ENCODE measurements at regions not wholly inside any gene's neighbourhood (a gene's known extent, or its start where the extent isn't known, plus 50 kb on each side); places are given as distances from the start of the nearest gene placed in this dataset.
"Not testable (repeated sequence)": the region's sequence is repeated elsewhere in the genome, so short reads cannot be mapped to it uniquely, and the experiment has no call there.

- DNase-seq (ENCODE audit: low spot score in 2 of 2), result no peak
Measured at GRCh38 chr9:96065482-96066251, 190.2 kb downstream of the ERCC6L2 start.

GRCh38 chr9:96064826-96065481 is 189.5 kb downstream of the ERCC6L2 start:
- DNase-seq (ENCODE audit: low spot score in 2 of 2) (no peak), ATAC-seq (no peak)
- Mint-ChIP-seq H3K27ac (no peak overlapping the region), H3K36me3 (no peaks in the 10 kb centered on the region), H3K9me3 (no peaks in the 10 kb centered on the region)

More at GRCh38 chr9:96065482-96066251, 190.2 kb downstream of the ERCC6L2 start:
- no peaks in the 10 kb centered on the region for H3K36me3 Mint-ChIP-seq
- H3K9me3 Mint-ChIP-seq, result no peaks in the 10 kb centered on the region
- H3K27ac Mint-ChIP-seq, result no peak overlapping the region
- ATAC-seq, result no peak

DNA sequence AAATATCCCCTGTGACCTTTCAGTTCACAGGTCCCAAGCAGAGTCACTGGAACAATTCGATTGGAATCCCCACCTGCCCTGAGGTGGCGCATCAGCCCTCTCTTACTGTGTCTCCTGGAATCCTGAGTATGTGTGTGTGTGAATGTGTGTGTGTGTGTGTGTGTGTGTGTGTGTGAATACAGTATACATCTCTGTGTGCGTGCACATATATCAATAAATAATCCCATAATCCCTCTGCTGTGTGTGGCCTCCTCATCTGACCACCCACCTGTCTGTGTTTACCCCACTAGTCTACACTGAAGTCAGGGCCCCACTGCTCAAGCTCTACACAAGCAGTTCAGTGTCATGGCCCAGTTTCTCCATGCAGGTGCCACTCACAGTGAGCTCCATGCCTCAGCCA is 187.4 kb downstream of the ERCC6L2 start:
- peaks cover 0 to 6% of the 10 kb centered on the region in 2 donors for H3K36me3 Mint-ChIP-seq
- H3K27ac Mint-ChIP-seq, result no peak overlapping the region
- no peak for DNase-seq (ENCODE audit: low spot score in 2 of 2)
- no peak for ATAC-seq
- peaks cover 0 to 5% of the 10 kb centered on the region in 2 donors for H3K9me3 Mint-ChIP-seq

- no peak for ATAC-seq
- Mint-ChIP-seq H3K36me3 (peaks cover 0 to 11% of the 10 kb centered on the region in 2 donors), H3K27ac (no peak overlapping the region), H3K9me3 (peaks cover 0 to 9% of the 10 kb centered on the region in 2 donors)
- DNase-seq (ENCODE audit: low spot score in 2 of 2), result no peak
Measured at GRCh38 chr9:96062031-96062430, 186.5 kb downstream of the ERCC6L2 start.

DNA sequence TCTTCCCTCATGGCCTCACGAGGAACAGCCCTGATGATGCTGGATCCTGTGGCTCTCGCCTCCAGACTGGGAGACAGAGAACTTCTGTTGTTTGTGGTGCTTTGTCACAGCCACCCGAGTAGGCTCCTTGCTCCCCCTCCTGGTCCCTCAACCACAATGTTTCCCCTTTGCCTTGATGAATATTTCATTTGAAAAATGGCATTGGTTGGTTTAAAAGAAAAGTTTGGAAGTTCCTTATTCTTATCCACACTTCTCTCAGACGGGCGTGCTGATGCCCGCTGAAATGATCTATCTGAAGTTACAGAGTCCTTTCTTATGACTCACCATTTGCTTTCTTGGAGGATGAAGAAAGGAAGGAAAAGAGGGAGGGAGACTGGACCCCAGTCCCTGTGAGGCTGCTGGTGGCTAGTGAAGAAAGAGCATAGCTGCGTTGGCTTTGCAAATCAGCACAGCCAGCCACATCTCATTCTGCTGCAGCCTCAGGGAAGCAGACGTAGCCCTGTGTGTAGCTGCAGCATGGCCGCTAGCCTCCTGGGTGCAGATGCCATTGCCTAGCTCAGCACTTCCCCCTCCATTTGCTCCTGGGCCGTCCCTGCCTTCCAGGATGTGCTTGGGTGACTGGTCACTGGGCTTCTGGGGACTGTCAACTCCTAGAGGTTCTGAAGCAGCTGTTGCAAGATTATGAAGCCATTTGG is 185.9 kb downstream of the ERCC6L2 start:
- peaks cover 0 to 11% of the 10 kb centered on the region in 2 donors for H3K36me3 Mint-ChIP-seq
- peak; percentile 55 to 71 for ATAC-seq
- no peak for DNase-seq (ENCODE audit: low spot score in 2 of 2)
- H3K27ac Mint-ChIP-seq, result no peak overlapping the region
- peaks cover 0 to 9% of the 10 kb centered on the region in 2 donors for H3K9me3 Mint-ChIP-seq

GRCh38 chr9:96058218-96058617 is 182.7 kb downstream of the ERCC6L2 start:
- Mint-ChIP-seq H3K27ac (no peak overlapping the region), H3K36me3 (peaks cover 4 to 11% of the 10 kb centered on the region in 2 donors), H3K9me3 (peaks cover 0 to 28% of the 10 kb centered on the region in 2 donors)
- ATAC-seq (no peak), DNase-seq (ENCODE audit: low spot score in 2 of 2) (no peak)

GRCh38 chr9:96057155-96057554 is 181.7 kb downstream of the ERCC6L2 start:
- Mint-ChIP-seq H3K36me3 (peaks cover 4 to 11% of the 10 kb centered on the region in 2 donors), H3K9me3 (peaks cover 0 to 28% of the 10 kb centered on the region in 2 donors), H3K27ac (no peak overlapping the region)
- no peak for DNase-seq (ENCODE audit: low spot score in 2 of 2)
- ATAC-seq, result peak in 1 of 2 donors; percentile 71

- DNase-seq (ENCODE audit: low spot score in 2 of 2) (no peak), ATAC-seq (no peak)
- Mint-ChIP-seq H3K9me3 (peaks cover 0 to 32% of the 10 kb centered on the region in 2 donors), H3K27ac (no peak overlapping the region), H3K36me3 (peaks cover 4 to 11% of the 10 kb centered on the region in 2 donors)
Measured at GRCh38 chr9:96056226-96056625, 180.7 kb downstream of the ERCC6L2 start.

GRCh38 chr9:96054248-96054647 is 178.8 kb downstream of the ERCC6L2 start:
- not testable (repeated sequence) for ATAC-seq; H3K27ac Mint-ChIP-seq; DNase-seq (ENCODE audit: low spot score in 2 of 2)
- Mint-ChIP-seq H3K9me3 (peaks cover 0 to 32% of the 10 kb centered on the region in 2 donors), H3K36me3 (peaks cover 4 to 11% of the 10 kb centered on the region in 2 donors)

DNA sequence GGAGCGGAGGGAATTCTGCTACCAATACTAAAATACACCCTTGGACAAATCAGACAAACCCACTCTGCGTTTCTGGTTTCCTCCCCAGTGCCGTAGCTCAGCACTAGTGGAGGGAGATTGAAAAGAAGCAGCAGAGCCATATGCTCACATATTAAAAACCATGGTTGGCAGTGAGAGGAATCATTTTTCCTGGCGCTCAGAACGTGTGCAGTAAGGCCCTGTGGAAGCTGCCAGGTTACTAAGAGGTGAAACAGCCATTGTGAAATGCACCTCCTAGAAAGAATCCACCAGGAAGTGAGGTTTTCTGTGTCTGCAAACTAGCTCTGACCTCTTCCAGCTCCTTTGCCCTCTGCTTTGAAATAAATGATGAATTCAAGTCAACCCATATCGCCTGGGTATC is 177.2 kb downstream of the ERCC6L2 start:
- Mint-ChIP-seq H3K9me3 (peaks cover 0 to 26% of the 10 kb centered on the region in 2 donors), H3K27ac (no peak overlapping the region), H3K36me3 (peaks cover 4 to 5% of the 10 kb centered on the region in 2 donors)
- DNase-seq (ENCODE audit: low spot score in 2 of 2), result no peak
- ATAC-seq, result no peak

- H3K9me3 Mint-ChIP-seq, result peaks cover 0 to 23% of the 10 kb centered on the region in 2 donors
- peaks cover 0 to 4% of the 10 kb centered on the region in 2 donors for H3K36me3 Mint-ChIP-seq
- ATAC-seq (no peak), DNase-seq (ENCODE audit: low spot score in 2 of 2) (no peak)
- H3K27ac Mint-ChIP-seq, result no peak overlapping the region
Measured at GRCh38 chr9:96051423-96051822, 175.9 kb downstream of the ERCC6L2 start.

DNA sequence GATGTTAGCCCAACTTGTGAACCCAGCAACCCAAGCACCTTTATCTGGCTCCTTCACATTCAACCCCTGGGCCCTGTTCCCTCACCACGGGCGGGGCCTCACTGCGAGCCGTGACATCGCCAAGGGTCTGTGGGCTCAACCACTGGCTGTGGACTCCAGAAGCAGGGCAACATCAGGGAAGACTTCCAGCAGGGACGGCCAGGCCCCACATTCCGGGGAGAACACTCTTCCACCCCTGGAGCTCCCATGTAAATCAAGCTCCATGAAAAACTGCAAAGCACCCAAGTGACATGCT is 175.3 kb downstream of the ERCC6L2 start:
- peaks cover 0 to 23% of the 10 kb centered on the region in 2 donors for H3K9me3 Mint-ChIP-seq
- H3K27ac Mint-ChIP-seq, result no peak overlapping the region
- ATAC-seq (no peak), DNase-seq (ENCODE audit: low spot score in 2 of 2) (no peak)
- peaks cover 0 to 4% of the 10 kb centered on the region in 2 donors for H3K36me3 Mint-ChIP-seq

GRCh38 chr9:96050048-96050860 is 174.8 kb downstream of the ERCC6L2 start:
- DNase-seq (ENCODE audit: low spot score in 2 of 2), result no peak
- H3K27ac Mint-ChIP-seq, result no peak overlapping the region
- ATAC-seq, result no peak
- peaks cover 0 to 4% of the 10 kb centered on the region in 2 donors for H3K36me3 Mint-ChIP-seq
- H3K9me3 Mint-ChIP-seq, result peaks cover 0 to 20% of the 10 kb centered on the region in 2 donors

- Mint-ChIP-seq H3K36me3 (peaks cover 0 to 3% of the 10 kb centered on the region in 2 donors), H3K9me3 (peaks cover 0 to 12% of the 10 kb centered on the region in 2 donors), H3K27ac (peak overlapping the region in 1 of 2 donors; percentile 60)
- no peak for ATAC-seq
- DNase-seq (ENCODE audit: low spot score in 2 of 2), result no peak
Measured at GRCh38 chr9:96048956-96049831, 173.7 kb downstream of the ERCC6L2 start.

DNA sequence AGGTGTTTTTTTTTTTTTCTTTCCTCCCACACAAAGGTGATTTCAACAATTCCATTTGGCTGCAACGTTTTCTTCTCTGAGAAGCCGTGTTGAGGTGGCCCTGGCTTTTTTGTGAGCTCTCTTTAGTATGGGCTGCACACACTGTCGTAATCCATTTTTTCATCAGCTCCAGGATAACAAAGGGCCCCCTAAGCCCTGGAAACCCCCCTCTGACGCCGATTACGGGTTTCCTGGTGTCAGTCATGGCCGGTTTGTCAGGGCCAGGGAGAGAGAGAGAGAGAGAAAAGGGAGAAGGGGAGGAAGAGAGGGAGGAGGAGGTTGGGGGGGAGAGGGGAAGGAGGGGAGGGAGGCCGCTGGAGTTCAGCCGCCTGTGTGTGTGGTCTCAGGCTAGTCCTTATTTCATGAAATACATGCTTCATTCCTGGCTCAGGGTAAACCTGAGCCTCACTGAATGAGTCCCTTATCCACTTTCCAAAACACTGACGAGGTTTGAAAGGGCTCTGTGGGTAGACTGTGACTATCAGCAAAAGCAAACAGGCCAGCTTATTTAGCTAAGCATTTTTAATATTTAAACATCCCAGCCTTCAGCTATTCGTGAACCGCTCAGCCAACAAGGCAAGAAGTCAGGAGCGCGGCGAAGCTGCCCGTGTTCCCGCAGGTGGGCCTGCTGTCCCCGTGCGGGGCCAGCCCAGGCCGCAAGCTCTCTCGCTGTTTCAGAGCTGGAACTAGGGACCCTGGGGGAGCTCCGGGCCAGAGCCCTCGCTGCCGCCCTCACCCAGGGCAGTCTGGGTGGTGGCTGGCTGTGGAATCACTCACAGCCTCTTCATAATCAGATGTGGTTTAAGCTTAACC is 172.8 kb downstream of the ERCC6L2 start:
- peaks cover 0 to 4% of the 10 kb centered on the region in 2 donors for H3K9me3 Mint-ChIP-seq
- DNase-seq (ENCODE audit: low spot score in 2 of 2), result no peak
- ATAC-seq, result peak; percentile 68 to 72
- peak overlapping the region in 1 of 2 donors; percentile 60 for H3K27ac Mint-ChIP-seq
- H3K36me3 Mint-ChIP-seq, result no peaks in the 10 kb centered on the region
